NT2/D1 (cell line): ENCODE measurements at regions not wholly inside any gene's neighbourhood (a gene's known extent, or its start where the extent isn't known, plus 50 kb on each side); places are given as distances from the start of the nearest gene placed in this dataset.

Experiments used
- DNase-seq: peaks from one replicate; pipeline ENCODE4 v3.0.0-alpha.2; 2011; ENCODE audit warnings: low read depth, low spot score
- H3K27me3 ChIP-seq: 2 replicates; pipeline ENCODE4 v1.6.0; 2011; ENCODE audit warnings: mild to moderate bottlenecking; ENCODE audit not compliant: insufficient read length, insufficient read depth
- H3K36me3 ChIP-seq: 2 replicates; pipeline ENCODE4 v1.6.1; 2011; ENCODE audit warnings: mild to moderate bottlenecking, low read length, mixed read lengths; ENCODE audit not compliant: insufficient read depth, insufficient read length
- H3K4me1 ChIP-seq: 2 replicates; pipeline ENCODE4 v1.5.1; 2011; ENCODE audit not compliant: insufficient read depth, insufficient read length
- H3K4me3 ChIP-seq: 2 replicates; pipeline ENCODE4 v1.5.1; 2011; ENCODE audit warnings: low read depth; ENCODE audit not compliant: insufficient read length
- H3K9ac ChIP-seq: 2 replicates; pipeline ENCODE4 v1.6.0; 2011; ENCODE audit warnings: low read depth; ENCODE audit not compliant: insufficient read length
- H3K9me3 ChIP-seq: 2 replicates; pipeline ENCODE4 v1.5.1; 2011; ENCODE audit warnings: mild to moderate bottlenecking, low read length; ENCODE audit not compliant: insufficient read depth
- SUZ12 ChIP-seq: IDR thresholded peaks from 2 replicates; pipeline ENCODE4 v1.6.1; 2011; ENCODE audit not compliant: insufficient read length, insufficient read depth; ENCODE audit errors: extremely low read depth
- YY1 ChIP-seq: IDR thresholded peaks from 2 replicates; pipeline ENCODE4 v1.6.1; 2011; ENCODE audit not compliant: insufficient read length, insufficient read depth
- ZNF274 ChIP-seq: IDR thresholded peaks from 2 replicates; pipeline ENCODE4 v1.6.1; 2011; ENCODE audit warnings: mild to moderate bottlenecking, low read depth, low read length

DNA sequence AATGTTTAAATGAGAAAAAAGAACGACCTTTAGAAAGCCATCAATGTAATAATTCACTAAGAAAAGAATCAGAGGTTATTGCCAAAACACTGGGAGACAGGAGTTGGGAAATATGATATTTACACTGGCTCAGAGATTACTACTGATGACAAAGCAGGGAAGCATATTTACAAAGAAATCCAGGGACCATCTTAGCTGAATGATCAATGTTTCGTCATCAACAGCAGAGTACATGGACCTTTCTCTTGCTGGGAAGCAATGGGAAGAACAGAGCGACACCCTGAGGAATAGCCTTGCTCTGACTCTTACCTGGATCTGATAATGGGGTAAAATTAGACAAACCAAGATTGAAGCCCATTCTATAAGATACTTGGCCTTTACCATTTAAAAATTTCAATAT is 1293.5 kb downstream of the XPNPEP1 start:
- no peaks in the 10 kb centered on the region for H3K9me3 ChIP-seq
- no peaks in the 10 kb centered on the region for H3K4me1 ChIP-seq
- DNase-seq = no peak
- no peaks in the 10 kb centered on the region for H3K27me3 ChIP-seq
- H3K9ac ChIP-seq = no peak overlapping the region
- no peak for TF ChIP-seq ZNF274
- TF ChIP-seq YY1 = no peak
- TF ChIP-seq SUZ12 = no peak
- H3K36me3 ChIP-seq = no peaks in the 10 kb centered on the region
- no peak overlapping the region for H3K4me3 ChIP-seq

DNA sequence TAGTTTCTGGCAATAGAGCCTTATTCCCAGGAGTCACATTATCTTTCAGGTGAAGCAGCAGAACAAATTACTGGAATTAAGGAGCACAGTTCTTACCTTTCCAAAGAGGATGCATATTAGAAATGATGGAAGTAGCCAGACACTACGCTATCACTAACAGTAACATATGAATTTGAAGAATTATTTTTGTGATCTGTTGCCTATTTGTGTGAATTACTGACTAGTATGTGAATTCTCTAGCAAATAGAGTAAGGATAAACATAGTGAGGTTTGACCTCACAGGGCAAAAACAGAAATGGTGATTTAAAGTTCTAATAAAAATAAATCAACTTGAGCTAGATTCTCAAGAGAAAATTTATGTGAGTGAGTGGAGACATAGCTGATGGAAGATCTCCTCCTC is 1299.3 kb downstream of the XPNPEP1 start:
- Histone ChIP-seq H3K4me1 (no peaks in the 10 kb centered on the region), H3K4me3 (no peak overlapping the region), H3K36me3 (no peaks in the 10 kb centered on the region), H3K27me3 (no peaks in the 10 kb centered on the region), H3K9me3 (no peaks in the 10 kb centered on the region), H3K9ac (no peak overlapping the region)
- DNase-seq = no peak
- TF ChIP-seq SUZ12 (no peak), YY1 (no peak), ZNF274 (no peak)

DNA sequence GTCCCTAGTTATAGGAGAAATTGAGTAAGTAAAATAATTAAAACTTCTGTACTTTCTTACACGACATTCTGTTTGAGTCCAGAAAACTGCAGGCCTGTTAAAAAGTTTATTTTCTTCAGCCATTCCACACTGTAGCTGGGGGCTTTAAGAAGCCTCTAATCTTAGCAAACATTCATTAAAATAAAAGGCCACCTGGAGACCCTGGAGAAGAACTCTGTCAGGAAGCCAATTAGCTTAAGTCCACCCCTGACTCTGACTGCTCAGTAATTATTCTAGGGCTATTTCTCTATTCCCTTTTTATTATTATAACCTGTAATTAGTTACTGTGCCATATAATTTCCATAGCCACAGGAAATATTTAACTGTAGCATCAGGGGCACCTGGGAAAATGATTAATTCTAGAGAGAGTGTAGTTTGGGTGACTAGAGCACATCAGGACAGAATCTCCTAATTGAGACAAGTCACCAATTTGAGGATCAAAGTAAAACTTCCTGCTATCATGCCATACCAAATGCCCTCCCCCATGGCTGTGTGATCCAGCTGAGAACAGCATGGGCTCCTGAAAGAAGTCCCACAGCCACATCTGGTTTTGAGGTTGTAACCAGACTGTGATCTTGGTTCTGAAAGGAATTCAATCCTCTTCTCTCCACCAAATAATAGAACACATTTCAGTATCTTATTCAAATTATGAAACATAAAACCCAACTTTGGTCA is 1302.3 kb downstream of the XPNPEP1 start:
- no peaks in the 10 kb centered on the region for H3K4me1 ChIP-seq
- H3K36me3 ChIP-seq = no peaks in the 10 kb centered on the region
- DNase-seq = no peak
- H3K27me3 ChIP-seq = no peaks in the 10 kb centered on the region
- H3K4me3 ChIP-seq = no peak overlapping the region
- H3K9ac ChIP-seq = no peak overlapping the region
- no peak for TF ChIP-seq SUZ12
- no peak for TF ChIP-seq ZNF274
- no peak for TF ChIP-seq YY1
- no peaks in the 10 kb centered on the region for H3K9me3 ChIP-seq

DNA sequence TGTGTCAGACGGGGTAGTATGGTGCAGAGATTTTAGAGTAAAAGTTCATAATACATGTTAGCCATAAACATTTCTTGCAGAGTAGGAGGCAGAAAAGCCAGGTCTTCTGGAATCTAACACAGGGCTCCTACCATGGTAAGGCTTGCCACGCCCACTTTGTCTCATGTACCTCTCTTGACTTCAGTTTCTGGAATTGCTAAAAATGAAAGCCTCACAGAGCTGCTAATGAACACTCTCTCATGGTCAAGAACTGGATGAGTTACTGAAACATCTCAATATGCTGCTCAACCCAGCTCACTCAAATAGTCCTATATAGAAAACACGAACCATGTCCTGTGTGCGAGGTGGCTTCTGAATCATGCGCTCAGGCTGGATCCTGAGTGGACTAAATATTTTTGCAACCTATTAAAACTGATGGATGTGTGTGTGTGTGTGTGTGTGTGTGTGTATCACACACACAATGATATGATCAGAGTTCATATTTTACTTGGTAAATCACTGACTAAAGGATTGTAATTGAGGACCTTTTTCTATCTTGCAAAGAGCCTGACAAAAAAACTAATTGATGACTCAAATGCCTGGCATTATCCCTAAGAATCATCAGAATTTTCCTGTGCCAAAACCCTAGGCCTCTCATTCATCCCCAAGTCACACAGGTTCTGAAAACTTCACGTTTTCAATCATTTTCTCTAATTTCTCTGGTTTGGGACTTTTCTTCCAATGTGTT is 1306.6 kb downstream of the XPNPEP1 start:
- no peak overlapping the region for H3K9ac ChIP-seq
- no peaks in the 10 kb centered on the region for H3K4me1 ChIP-seq
- no peaks in the 10 kb centered on the region for H3K9me3 ChIP-seq
- no peaks in the 10 kb centered on the region for H3K36me3 ChIP-seq
- TF ChIP-seq SUZ12 = no peak
- TF ChIP-seq YY1 = no peak
- TF ChIP-seq ZNF274 = no peak
- no peak overlapping the region for H3K4me3 ChIP-seq
- no peak for DNase-seq
- no peaks in the 10 kb centered on the region for H3K27me3 ChIP-seq

DNA sequence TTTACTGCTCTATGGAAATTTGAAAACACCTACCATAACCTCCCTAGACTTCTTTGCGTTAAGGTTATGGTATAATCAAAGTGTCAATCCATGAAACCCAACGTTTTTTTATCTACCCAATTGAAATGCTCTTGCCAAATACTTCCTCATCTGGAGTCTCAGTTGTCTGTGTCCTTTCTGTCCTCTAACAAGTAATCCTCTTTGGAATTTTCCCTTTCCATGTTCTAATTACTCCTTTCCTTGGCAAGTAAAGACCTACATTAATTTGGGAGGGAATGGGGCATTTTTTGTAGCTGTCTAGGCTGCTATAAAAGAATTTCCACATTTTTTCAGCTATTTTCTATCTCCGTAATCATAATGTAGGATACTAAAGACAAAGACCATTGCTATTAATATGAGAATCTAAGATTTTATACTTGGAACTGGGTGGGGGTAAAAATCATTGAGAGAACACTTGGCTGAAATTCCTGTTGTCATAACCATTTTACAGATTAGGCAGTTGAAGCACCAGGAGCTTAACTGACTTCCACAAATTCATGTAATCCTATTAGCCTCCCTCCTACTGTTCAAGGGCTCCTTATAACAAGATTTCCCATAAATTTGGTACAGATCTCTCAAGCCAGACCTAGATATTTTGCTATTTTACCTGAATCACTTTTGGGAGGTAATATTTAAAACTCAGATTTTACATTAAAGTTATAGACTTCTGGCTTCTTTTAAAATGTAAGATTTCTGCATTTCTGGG is 1307.6 kb downstream of the XPNPEP1 start:
- H3K27me3 ChIP-seq = no peaks in the 10 kb centered on the region
- no peaks in the 10 kb centered on the region for H3K4me1 ChIP-seq
- H3K36me3 ChIP-seq = no peaks in the 10 kb centered on the region
- no peak for TF ChIP-seq SUZ12
- TF ChIP-seq ZNF274 = no peak
- no peak for TF ChIP-seq YY1
- H3K9ac ChIP-seq = no peak overlapping the region
- no peaks in the 10 kb centered on the region for H3K9me3 ChIP-seq
- H3K4me3 ChIP-seq = no peak overlapping the region
- no peak for DNase-seq

DNA sequence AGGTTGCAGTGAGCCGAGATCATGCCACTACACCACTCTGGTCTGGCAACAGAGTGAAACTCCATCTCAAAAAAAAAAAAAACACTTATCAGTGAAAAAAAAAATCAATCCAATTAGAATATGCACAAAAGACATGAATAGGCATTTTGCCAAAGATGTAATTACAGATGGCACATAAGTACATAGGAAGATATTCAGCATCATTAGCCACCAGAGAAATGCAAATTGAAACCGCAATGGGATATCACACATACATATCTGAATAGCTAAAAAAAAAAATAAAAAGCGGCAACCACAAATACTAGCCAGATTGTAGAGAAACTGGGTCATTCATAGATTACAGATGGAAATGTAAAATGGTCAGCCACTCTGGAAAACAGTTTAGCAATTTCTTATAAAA is 1310.8 kb downstream of the XPNPEP1 start:
- no peak for TF ChIP-seq ZNF274
- no peak for TF ChIP-seq SUZ12
- TF ChIP-seq YY1 = no peak
- no peak overlapping the region for H3K9ac ChIP-seq

DNA sequence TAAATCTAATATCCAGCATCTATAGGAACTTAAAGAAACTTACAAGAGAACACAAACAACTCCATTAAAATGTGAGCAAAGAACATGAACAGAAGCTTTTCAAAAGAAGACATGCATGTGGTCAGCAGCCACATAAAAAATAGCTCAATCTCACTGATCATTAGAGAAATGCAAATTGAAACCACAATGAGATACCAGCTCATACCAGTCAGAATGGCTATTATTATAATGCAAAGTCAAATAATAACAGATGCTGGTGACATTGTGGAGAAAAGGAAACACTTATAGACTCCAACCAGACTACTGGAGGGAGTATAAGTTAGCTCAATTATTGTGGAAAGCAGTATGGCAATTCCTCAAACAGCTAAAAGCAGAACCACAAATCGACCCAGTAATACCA is 1314.5 kb downstream of the XPNPEP1 start:
- H3K27me3 ChIP-seq = no peaks in the 10 kb centered on the region
- no peaks in the 10 kb centered on the region for H3K4me1 ChIP-seq
- no peak overlapping the region for H3K4me3 ChIP-seq

More for the DNA sequence above, 1310.8 kb downstream of the XPNPEP1 start:
- Histone ChIP-seq H3K36me3 (no peaks in the 10 kb centered on the region), H3K4me3 (no peak overlapping the region), H3K9me3 (no peaks in the 10 kb centered on the region), H3K27me3 (no peaks in the 10 kb centered on the region), H3K4me1 (no peaks in the 10 kb centered on the region)
- no peak for DNase-seq

More for the DNA sequence above, 1314.5 kb downstream of the XPNPEP1 start:
- no peak for TF ChIP-seq YY1
- no peak for TF ChIP-seq ZNF274
- no peak for TF ChIP-seq SUZ12
- Histone ChIP-seq H3K36me3 (no peaks in the 10 kb centered on the region), H3K9ac (no peak overlapping the region), H3K9me3 (no peaks in the 10 kb centered on the region)
- DNase-seq = no peak
